ENCODE measurements at regions not wholly inside any gene's neighbourhood (a gene's known extent, or its start where the extent isn't known, plus 50 kb on each side); places are given as distances from the start of the nearest gene placed in this dataset.

GRCh38 chr10:131746785-131747184 is 154.0 kb upstream of the PPP2R2D start:
- no peaks in the 10 kb centered on the region for H3K9me3 ChIP-seq (ENCODE audit: control insufficient read depth in 3 of 3, low read length in 3 of 3)
- peaks cover 24 to 66% (median 63%) of the 10 kb centered on the region in 3 donors for H3K27me3 ChIP-seq (ENCODE audit: control insufficient read depth in 3 of 3, insufficient read depth in 3 of 3, low read length in 3 of 3)
- H3K27ac ChIP-seq (ENCODE audit: low read depth, low read length) = no peak overlapping the region
- no peaks in the 10 kb centered on the region for H3K36me3 ChIP-seq (ENCODE audit: control insufficient read depth in 3 of 3, insufficient read depth in 3 of 3, low read length in 3 of 3)
- H3K4me1 ChIP-seq (ENCODE audit: control insufficient read depth in 3 of 3, insufficient read depth in 3 of 3, low read length in 3 of 3) = no peaks in the 10 kb centered on the region
- no peak overlapping the region for H3K9ac ChIP-seq (ENCODE audit: low read depth in 1 of 3, low read length in 3 of 3)
- H3K4me3 ChIP-seq (ENCODE audit: low read length in 3 of 3) = no peak overlapping the region

- Histone ChIP-seq H3K4me1 (ENCODE audit: control insufficient read depth in 3 of 3, insufficient read depth in 3 of 3, low read length in 3 of 3) (no peaks in the 10 kb centered on the region), H3K27ac (ENCODE audit: low read depth, low read length) (no peak overlapping the region), H3K27me3 (ENCODE audit: control insufficient read depth in 3 of 3, insufficient read depth in 3 of 3, low read length in 3 of 3) (peaks cover 24 to 65% (median 62%) of the 10 kb centered on the region in 3 donors), H3K9me3 (ENCODE audit: control insufficient read depth in 3 of 3, low read length in 3 of 3) (no peaks in the 10 kb centered on the region), H3K9ac (ENCODE audit: low read depth in 1 of 3, low read length in 3 of 3) (no peak overlapping the region), H3K36me3 (ENCODE audit: control insufficient read depth in 3 of 3, insufficient read depth in 3 of 3, low read length in 3 of 3) (no peaks in the 10 kb centered on the region), H3K4me3 (ENCODE audit: low read length in 3 of 3) (no peak overlapping the region)
Measured at GRCh38 chr10:131747251-131747650, 153.6 kb upstream of the PPP2R2D start.

- no peaks in the 10 kb centered on the region for H3K4me1 ChIP-seq (ENCODE audit: control insufficient read depth in 3 of 3, insufficient read depth in 3 of 3, low read length in 3 of 3)
- H3K36me3 ChIP-seq (ENCODE audit: control insufficient read depth in 3 of 3, insufficient read depth in 3 of 3, low read length in 3 of 3) = no peaks in the 10 kb centered on the region
- H3K27me3 ChIP-seq (ENCODE audit: control insufficient read depth in 3 of 3, insufficient read depth in 3 of 3, low read length in 3 of 3) = peaks cover 24 to 59% (median 59%) of the 10 kb centered on the region in 3 donors
- no peak overlapping the region for H3K4me3 ChIP-seq (ENCODE audit: low read length in 3 of 3)
- no peak overlapping the region for H3K27ac ChIP-seq (ENCODE audit: low read depth, low read length)
- no peak overlapping the region for H3K9ac ChIP-seq (ENCODE audit: low read depth in 1 of 3, low read length in 3 of 3)
- no peaks in the 10 kb centered on the region for H3K9me3 ChIP-seq (ENCODE audit: control insufficient read depth in 3 of 3, low read length in 3 of 3)
Measured at GRCh38 chr10:131747791-131748190, 153.0 kb upstream of the PPP2R2D start.

GRCh38 chr10:131748191-131748590 is 152.6 kb upstream of the PPP2R2D start:
- Histone ChIP-seq H3K4me1 (ENCODE audit: control insufficient read depth in 3 of 3, insufficient read depth in 3 of 3, low read length in 3 of 3) (no peaks in the 10 kb centered on the region), H3K27ac (ENCODE audit: low read depth, low read length) (no peak overlapping the region), H3K9me3 (ENCODE audit: control insufficient read depth in 3 of 3, low read length in 3 of 3) (no peaks in the 10 kb centered on the region), H3K4me3 (ENCODE audit: low read length in 3 of 3) (no peak overlapping the region), H3K9ac (ENCODE audit: low read depth in 1 of 3, low read length in 3 of 3) (no peak overlapping the region), H3K27me3 (ENCODE audit: control insufficient read depth in 3 of 3, insufficient read depth in 3 of 3, low read length in 3 of 3) (peaks cover 24 to 56% (median 55%) of the 10 kb centered on the region in 3 donors), H3K36me3 (ENCODE audit: control insufficient read depth in 3 of 3, insufficient read depth in 3 of 3, low read length in 3 of 3) (no peaks in the 10 kb centered on the region)

GRCh38 chr10:131748831-131749766 is 151.7 kb upstream of the PPP2R2D start:
- Histone ChIP-seq H3K4me3 (ENCODE audit: low read length in 3 of 3) (no peak overlapping the region), H3K27me3 (ENCODE audit: control insufficient read depth in 3 of 3, insufficient read depth in 3 of 3, low read length in 3 of 3) (peaks cover 24 to 48% (median 46%) of the 10 kb centered on the region in 3 donors), H3K9ac (ENCODE audit: low read depth in 1 of 3, low read length in 3 of 3) (no peak overlapping the region), H3K27ac (ENCODE audit: low read depth, low read length) (no peak overlapping the region), H3K4me1 (ENCODE audit: control insufficient read depth in 3 of 3, insufficient read depth in 3 of 3, low read length in 3 of 3) (no peaks in the 10 kb centered on the region), H3K36me3 (ENCODE audit: control insufficient read depth in 3 of 3, insufficient read depth in 3 of 3, low read length in 3 of 3) (no peaks in the 10 kb centered on the region), H3K9me3 (ENCODE audit: control insufficient read depth in 3 of 3, low read length in 3 of 3) (no peaks in the 10 kb centered on the region)

GRCh38 chr10:131749767-131750142 is 151.1 kb upstream of the PPP2R2D start:
- Histone ChIP-seq H3K4me1 (ENCODE audit: control insufficient read depth in 3 of 3, insufficient read depth in 3 of 3, low read length in 3 of 3) (no peaks in the 10 kb centered on the region), H3K36me3 (ENCODE audit: control insufficient read depth in 3 of 3, insufficient read depth in 3 of 3, low read length in 3 of 3) (no peaks in the 10 kb centered on the region), H3K27me3 (ENCODE audit: control insufficient read depth in 3 of 3, insufficient read depth in 3 of 3, low read length in 3 of 3) (peaks cover 19 to 42% (median 40%) of the 10 kb centered on the region in 3 donors), H3K27ac (ENCODE audit: low read depth, low read length) (no peak overlapping the region), H3K4me3 (ENCODE audit: low read length in 3 of 3) (no peak overlapping the region), H3K9ac (ENCODE audit: low read depth in 1 of 3, low read length in 3 of 3) (no peak overlapping the region), H3K9me3 (ENCODE audit: control insufficient read depth in 3 of 3, low read length in 3 of 3) (no peaks in the 10 kb centered on the region)

GRCh38 chr10:131750171-131750895 is 150.5 kb upstream of the PPP2R2D start:
- peaks cover 17 to 36% (median 36%) of the 10 kb centered on the region in 3 donors for H3K27me3 ChIP-seq (ENCODE audit: control insufficient read depth in 3 of 3, insufficient read depth in 3 of 3, low read length in 3 of 3)
- H3K9me3 ChIP-seq (ENCODE audit: control insufficient read depth in 3 of 3, low read length in 3 of 3) = no peaks in the 10 kb centered on the region
- no peak overlapping the region for H3K27ac ChIP-seq (ENCODE audit: low read depth, low read length)
- H3K9ac ChIP-seq (ENCODE audit: low read depth in 1 of 3, low read length in 3 of 3) = no peak overlapping the region
- no peaks in the 10 kb centered on the region for H3K4me1 ChIP-seq (ENCODE audit: control insufficient read depth in 3 of 3, insufficient read depth in 3 of 3, low read length in 3 of 3)
- H3K36me3 ChIP-seq (ENCODE audit: control insufficient read depth in 3 of 3, insufficient read depth in 3 of 3, low read length in 3 of 3) = no peaks in the 10 kb centered on the region
- H3K4me3 ChIP-seq (ENCODE audit: low read length in 3 of 3) = no peak overlapping the region

- no peaks in the 10 kb centered on the region for H3K9me3 ChIP-seq (ENCODE audit: control insufficient read depth in 3 of 3, low read length in 3 of 3)
- H3K27me3 ChIP-seq (ENCODE audit: control insufficient read depth in 3 of 3, insufficient read depth in 3 of 3, low read length in 3 of 3) = peaks cover 17 to 31% (median 28%) of the 10 kb centered on the region in 3 donors
- H3K4me1 ChIP-seq (ENCODE audit: control insufficient read depth in 3 of 3, insufficient read depth in 3 of 3, low read length in 3 of 3) = no peaks in the 10 kb centered on the region
- no peaks in the 10 kb centered on the region for H3K36me3 ChIP-seq (ENCODE audit: control insufficient read depth in 3 of 3, insufficient read depth in 3 of 3, low read length in 3 of 3)
- H3K4me3 ChIP-seq (ENCODE audit: low read length in 3 of 3) = no peak overlapping the region
- no peak overlapping the region for H3K9ac ChIP-seq (ENCODE audit: low read depth in 1 of 3, low read length in 3 of 3)
- no peak overlapping the region for H3K27ac ChIP-seq (ENCODE audit: low read depth, low read length)
Measured at GRCh38 chr10:131750973-131751826, 149.6 kb upstream of the PPP2R2D start.

- Histone ChIP-seq H3K27me3 (ENCODE audit: control insufficient read depth in 3 of 3, insufficient read depth in 3 of 3, low read length in 3 of 3) (peaks cover 17 to 31% (median 28%) of the 10 kb centered on the region in 3 donors), H3K9ac (ENCODE audit: low read depth in 1 of 3, low read length in 3 of 3) (no peak overlapping the region)
Measured at GRCh38 chr10:131751827-131752775, 148.7 kb upstream of the PPP2R2D start.

More at GRCh38 chr10:131751827-131752775, 148.7 kb upstream of the PPP2R2D start:
- H3K27ac ChIP-seq (ENCODE audit: low read depth, low read length) = no peak overlapping the region
- H3K4me1 ChIP-seq (ENCODE audit: control insufficient read depth in 3 of 3, insufficient read depth in 3 of 3, low read length in 3 of 3) = no peaks in the 10 kb centered on the region
- H3K9me3 ChIP-seq (ENCODE audit: control insufficient read depth in 3 of 3, low read length in 3 of 3) = no peaks in the 10 kb centered on the region
- H3K4me3 ChIP-seq (ENCODE audit: low read length in 3 of 3) = no peak overlapping the region
- no peaks in the 10 kb centered on the region for H3K36me3 ChIP-seq (ENCODE audit: control insufficient read depth in 3 of 3, insufficient read depth in 3 of 3, low read length in 3 of 3)
